ENCODE measurements at regions not wholly inside any gene's neighbourhood (a gene's known extent, or its start where the extent isn't known, plus 50 kb on each side); places are given as distances from the start of the nearest gene placed in this dataset.

DNA sequence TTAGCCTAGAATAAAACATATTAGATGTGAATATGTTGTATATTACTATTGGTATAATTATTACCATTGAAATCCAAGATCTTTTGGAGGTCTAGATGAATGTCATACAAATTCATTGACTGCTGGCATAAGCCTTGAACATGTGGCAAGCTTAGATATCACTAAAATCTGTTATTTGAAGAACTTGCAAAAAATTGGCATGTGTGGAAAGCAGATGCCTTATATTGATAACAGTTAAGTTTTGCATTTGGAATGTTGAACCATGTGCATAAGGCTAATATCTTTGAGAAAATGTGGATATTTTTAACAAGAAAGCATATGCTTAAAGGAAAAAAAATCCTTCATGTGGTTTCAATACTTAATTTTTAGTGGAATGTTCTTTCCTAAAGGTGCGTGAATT lies 203.6 kb upstream of the PRICKLE1 start:
- H3K9me3 ChIP-seq (ENCODE audit: severe bottlenecking) = no peaks in the 10 kb centered on the region
- TF ChIP-seq, protein P1, sequence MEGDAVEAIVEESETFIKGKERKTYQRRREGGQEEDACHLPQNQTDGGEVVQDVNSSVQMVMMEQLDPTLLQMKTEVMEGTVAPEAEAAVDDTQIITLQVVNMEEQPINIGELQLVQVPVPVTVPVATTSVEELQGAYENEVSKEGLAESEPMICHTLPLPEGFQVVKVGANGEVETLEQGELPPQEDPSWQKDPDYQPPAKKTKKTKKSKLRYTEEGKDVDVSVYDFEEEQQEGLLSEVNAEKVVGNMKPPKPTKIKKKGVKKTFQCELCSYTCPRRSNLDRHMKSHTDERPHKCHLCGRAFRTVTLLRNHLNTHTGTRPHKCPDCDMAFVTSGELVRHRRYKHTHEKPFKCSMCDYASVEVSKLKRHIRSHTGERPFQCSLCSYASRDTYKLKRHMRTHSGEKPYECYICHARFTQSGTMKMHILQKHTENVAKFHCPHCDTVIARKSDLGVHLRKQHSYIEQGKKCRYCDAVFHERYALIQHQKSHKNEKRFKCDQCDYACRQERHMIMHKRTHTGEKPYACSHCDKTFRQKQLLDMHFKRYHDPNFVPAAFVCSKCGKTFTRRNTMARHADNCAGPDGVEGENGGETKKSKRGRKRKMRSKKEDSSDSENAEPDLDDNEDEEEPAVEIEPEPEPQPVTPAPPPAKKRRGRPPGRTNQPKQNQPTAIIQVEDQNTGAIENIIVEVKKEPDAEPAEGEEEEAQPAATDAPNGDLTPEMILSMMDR (IDR thresholded peaks at IDR 0.05; ENCODE audit: poor library complexity, severe bottlenecking) = no peak
- H3K4me1 ChIP-seq (ENCODE audit: insufficient read depth, poor library complexity, severe bottlenecking) = peaks cover 12% of the 10 kb centered on the region
- no peaks in the 10 kb centered on the region for H3K36me3 ChIP-seq (ENCODE audit: low read depth)
- ATAC-seq (ENCODE audit: low read depth) (no peak), DNase-seq (ENCODE audit: low spot score) (no peak)
- H3K4me3 ChIP-seq (ENCODE audit: severe bottlenecking) = no peak overlapping the region
- H3K27ac ChIP-seq (ENCODE audit: poor library complexity, severe bottlenecking) = no peak overlapping the region
- no peaks in the 10 kb centered on the region for H3K27me3 ChIP-seq (ENCODE audit: insufficient read depth, poor library complexity, severe bottlenecking)

DNA sequence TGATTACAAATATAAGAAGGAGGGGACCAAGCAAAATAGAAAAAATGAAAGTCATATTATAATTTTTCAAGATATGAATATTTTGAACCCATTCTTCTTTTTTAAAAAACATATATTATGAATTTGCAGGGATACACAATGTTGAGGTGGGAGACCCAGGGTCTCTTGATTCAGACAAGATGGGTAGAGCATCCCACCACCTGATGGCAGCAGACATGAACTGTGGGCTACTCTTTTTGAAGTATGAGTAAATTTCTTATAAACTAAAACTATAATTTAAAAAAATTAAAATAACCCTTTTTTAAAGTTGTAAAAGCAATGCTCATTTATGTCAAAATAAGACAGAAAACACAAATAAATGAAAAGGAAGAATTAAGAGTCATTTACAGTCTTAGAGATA lies 202.7 kb upstream of the PRICKLE1 start:
- TF ChIP-seq, protein P1 (IDR thresholded peaks at IDR 0.05; ENCODE audit: poor library complexity, severe bottlenecking) = peak; percentile 17
- DNase-seq (ENCODE audit: low spot score) = no peak
- ATAC-seq (ENCODE audit: low read depth) = no peak

DNA sequence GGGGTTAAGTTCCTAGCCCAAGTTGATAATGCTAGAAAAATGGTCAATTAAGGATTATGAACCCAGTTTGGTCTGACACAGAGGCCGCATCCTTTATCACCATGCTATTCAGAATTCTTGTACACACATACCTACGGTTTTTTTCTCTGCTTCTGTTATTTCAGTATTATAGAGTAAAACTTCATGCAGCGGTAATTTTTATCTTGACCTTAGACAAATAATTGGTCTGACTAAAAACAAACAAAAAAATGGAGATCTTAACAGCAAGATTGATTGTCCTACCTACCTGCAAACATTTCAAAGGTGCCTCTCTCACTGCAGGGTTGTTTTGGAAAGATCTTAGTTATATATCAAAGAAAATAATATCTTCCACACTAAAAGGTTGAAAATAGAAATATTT lies 201.9 kb upstream of the PRICKLE1 start:
- TF ChIP-seq, protein P1 (IDR thresholded peaks at IDR 0.05; ENCODE audit: poor library complexity, severe bottlenecking) = no peak
- peak overlapping the region; percentile 23 for H3K27ac ChIP-seq (ENCODE audit: poor library complexity, severe bottlenecking)
- H3K4me1 ChIP-seq (ENCODE audit: insufficient read depth, poor library complexity, severe bottlenecking) = peaks cover 12% of the 10 kb centered on the region
- H3K4me3 ChIP-seq (ENCODE audit: severe bottlenecking) = no peak overlapping the region
- H3K27me3 ChIP-seq (ENCODE audit: insufficient read depth, poor library complexity, severe bottlenecking) = no peaks in the 10 kb centered on the region
- ATAC-seq (ENCODE audit: low read depth) = no peak
- DNase-seq (ENCODE audit: low spot score) = no peak
- H3K9me3 ChIP-seq (ENCODE audit: severe bottlenecking) = no peaks in the 10 kb centered on the region
- no peaks in the 10 kb centered on the region for H3K36me3 ChIP-seq (ENCODE audit: low read depth)

More for the DNA sequence above, 202.7 kb upstream of the PRICKLE1 start:
- Histone ChIP-seq H3K27me3 (ENCODE audit: insufficient read depth, poor library complexity, severe bottlenecking) (no peaks in the 10 kb centered on the region), H3K4me3 (ENCODE audit: severe bottlenecking) (no peak overlapping the region), H3K4me1 (ENCODE audit: insufficient read depth, poor library complexity, severe bottlenecking) (peaks cover 12% of the 10 kb centered on the region), H3K9me3 (ENCODE audit: severe bottlenecking) (no peaks in the 10 kb centered on the region), H3K36me3 (ENCODE audit: low read depth) (no peaks in the 10 kb centered on the region), H3K27ac (ENCODE audit: poor library complexity, severe bottlenecking) (no peak overlapping the region)

DNA sequence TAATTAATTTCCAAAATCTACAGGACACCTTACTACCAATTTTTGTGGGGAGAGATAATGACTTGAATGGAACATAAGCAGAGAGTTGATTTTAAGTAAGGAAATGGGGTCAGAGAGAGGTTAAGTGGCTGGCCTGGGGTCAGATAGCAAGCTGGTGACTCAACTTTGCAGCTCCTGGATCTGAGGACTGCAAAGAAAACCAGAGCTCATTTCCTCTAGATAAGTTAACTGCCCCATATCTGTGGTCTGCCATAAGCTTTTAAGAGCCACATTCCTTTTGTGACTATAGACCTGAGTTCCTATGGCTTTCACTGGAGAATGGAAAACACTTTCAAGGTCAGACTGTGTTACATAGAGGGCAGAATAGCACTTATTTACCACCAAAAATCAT lies 201.2 kb upstream of the PRICKLE1 start:
- peak overlapping the region; percentile 23 for H3K27ac ChIP-seq (ENCODE audit: poor library complexity, severe bottlenecking)
- H3K4me1 ChIP-seq (ENCODE audit: insufficient read depth, poor library complexity, severe bottlenecking) = peaks cover 12% of the 10 kb centered on the region
- no peak overlapping the region for H3K4me3 ChIP-seq (ENCODE audit: severe bottlenecking)
- TF ChIP-seq, protein P1 (IDR thresholded peaks at IDR 0.05; ENCODE audit: poor library complexity, severe bottlenecking) = no peak
- no peaks in the 10 kb centered on the region for H3K27me3 ChIP-seq (ENCODE audit: insufficient read depth, poor library complexity, severe bottlenecking)
- peak; percentile 70 for ATAC-seq (ENCODE audit: low read depth)
- no peaks in the 10 kb centered on the region for H3K9me3 ChIP-seq (ENCODE audit: severe bottlenecking)
- no peak for DNase-seq (ENCODE audit: low spot score)
- no peaks in the 10 kb centered on the region for H3K36me3 ChIP-seq (ENCODE audit: low read depth)

DNA sequence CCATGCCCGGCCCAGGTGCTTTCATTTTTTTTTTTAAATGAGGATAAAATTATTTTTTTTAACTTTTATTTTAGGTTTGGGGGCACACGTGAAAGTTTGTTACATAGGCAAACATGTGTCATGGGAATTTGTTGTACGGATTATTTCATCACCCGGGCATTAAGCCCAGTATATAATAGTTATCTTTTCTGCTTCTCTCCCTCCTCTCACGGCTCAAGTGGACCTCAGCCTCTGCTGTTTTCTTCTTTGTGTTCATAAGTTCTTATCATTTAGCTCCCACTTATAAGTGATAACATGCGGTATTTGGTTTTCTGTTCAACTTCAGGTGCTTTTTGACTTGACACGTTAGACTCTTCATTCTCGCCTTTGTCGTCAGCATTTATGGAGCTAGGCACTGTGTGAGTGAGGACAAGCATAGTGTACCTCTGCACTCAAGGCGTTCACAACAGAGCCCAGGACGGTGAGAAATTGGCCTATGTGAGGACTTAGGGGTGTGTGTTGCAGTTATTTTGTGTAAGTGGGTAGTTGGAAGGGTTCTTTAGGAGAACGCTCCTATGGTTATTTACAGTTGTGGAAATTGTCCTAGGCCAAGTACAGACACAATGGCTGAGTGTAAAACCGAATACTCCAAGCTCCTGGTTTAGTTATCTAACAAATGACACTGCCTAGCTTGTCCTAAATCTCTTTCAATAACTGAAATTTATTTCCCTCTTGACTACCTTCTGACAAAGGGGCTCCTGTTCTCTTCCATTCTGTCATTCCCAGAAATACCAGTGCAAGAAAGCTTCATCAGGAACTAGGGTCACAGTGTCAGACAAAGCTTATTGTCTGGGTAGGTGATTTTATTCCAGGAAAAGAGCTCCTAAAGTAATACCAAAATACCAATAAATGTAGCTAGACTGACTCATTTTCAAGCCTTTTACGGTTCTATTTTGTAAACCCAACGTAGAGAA lies 200.5 kb upstream of the PRICKLE1 start:
- Histone ChIP-seq H3K36me3 (ENCODE audit: low read depth) (no peaks in the 10 kb centered on the region), H3K27me3 (ENCODE audit: insufficient read depth, poor library complexity, severe bottlenecking) (no peaks in the 10 kb centered on the region), H3K4me1 (ENCODE audit: insufficient read depth, poor library complexity, severe bottlenecking) (peaks cover 12% of the 10 kb centered on the region), H3K9me3 (ENCODE audit: severe bottlenecking) (no peaks in the 10 kb centered on the region), H3K4me3 (ENCODE audit: severe bottlenecking) (no peak overlapping the region), H3K27ac (ENCODE audit: poor library complexity, severe bottlenecking) (peak overlapping the region; percentile 23)
- TF ChIP-seq, protein P1 (IDR thresholded peaks at IDR 0.05; ENCODE audit: poor library complexity, severe bottlenecking) = no peak
- ATAC-seq (ENCODE audit: low read depth) = no peak
- no peak for DNase-seq (ENCODE audit: low spot score)
